Endodermal cell (in vitro differentiated cells): ENCODE measurements at regions not wholly inside any gene's neighbourhood (a gene's known extent, or its start where the extent isn't known, plus 50 kb on each side); places are given as distances from the start of the nearest gene placed in this dataset.

Source experiments
- DNase-seq: peaks from one replicate; pipeline ENCODE4 v3.0.0-alpha.2; 2017
- H3K27ac ChIP-seq: 2 replicates; pipeline ENCODE4 v1.5.1; 2013; ENCODE audit warnings: mild to moderate bottlenecking, low read depth, low read length, moderate library complexity
- H3K27me3 ChIP-seq: 2 replicates; pipeline ENCODE4 v1.6.1; 2013; ENCODE audit warnings: mild to moderate bottlenecking, low read length, moderate library complexity; ENCODE audit not compliant: insufficient read depth, control insufficient read depth, poor library complexity, severe bottlenecking
- H3K36me3 ChIP-seq: 2 replicates; pipeline ENCODE4 v1.7.0; 2013; ENCODE audit warnings: mild to moderate bottlenecking, low read length, moderate library complexity; ENCODE audit not compliant: control insufficient read depth, insufficient read depth
- H3K4me1 ChIP-seq: one replicate; pipeline ENCODE4 v1.7.0; 2013; ENCODE audit warnings: low read length; ENCODE audit not compliant: control insufficient read depth, insufficient read depth
- H3K4me3 ChIP-seq: 2 replicates; pipeline ENCODE4 v1.5.1; 2013; ENCODE audit warnings: mild to moderate bottlenecking, low read length, moderate library complexity
- H3K9ac ChIP-seq: 2 replicates; pipeline ENCODE4 v1.6.1; 2013; ENCODE audit warnings: mild to moderate bottlenecking, low read length, moderate library complexity; ENCODE audit not compliant: poor library complexity, severe bottlenecking; ENCODE audit errors: extremely low read depth
- H3K9me3 ChIP-seq: 2 replicates; pipeline ENCODE4 v1.6.1; 2013; ENCODE audit warnings: mild to moderate bottlenecking, low read length, moderate library complexity; ENCODE audit not compliant: control insufficient read depth
- H3K27ac Mint-ChIP-seq: 2 replicates; pipeline ENCODE4 v1.8.0; 2020; ENCODE audit warnings: mixed read lengths
- H3K27me3 Mint-ChIP-seq: 2 replicates; pipeline ENCODE4 v1.8.0; 2021; ENCODE audit warnings: mild to moderate bottlenecking, mixed read lengths; ENCODE audit not compliant: insufficient read depth
- H3K36me3 Mint-ChIP-seq: 2 replicates; pipeline ENCODE4 v1.8.0; 2020; ENCODE audit warnings: low read depth, mixed read lengths
- H3K4me1 Mint-ChIP-seq: 2 replicates; pipeline ENCODE4 v1.8.0; 2020; ENCODE audit warnings: mixed read lengths
- H3K4me3 Mint-ChIP-seq: 2 replicates; pipeline ENCODE4 v1.8.0; 2020; ENCODE audit warnings: mild to moderate bottlenecking, moderate library complexity, mixed read lengths
- H3K9me3 Mint-ChIP-seq: 2 replicates; pipeline ENCODE4 v1.8.0; 2020; ENCODE audit warnings: mild to moderate bottlenecking, mixed read lengths
- WGBS, 2 experiments: methylation state at CpG; one replicate each; pipeline versions ENCODE4 v1.1.5 to v1.1.7; 2013; ENCODE audit warnings: missing lambda C conversion rate in 2 of 2, mixed read lengths in 1 of 2; ENCODE audit not compliant: insufficient coverage in 1 of 2, insufficient read length in 1 of 2; 5-methylcytosine and 5-hydroxymethylcytosine counted together
- TF ChIP-seq, protein P1 (sequence below): fragments of 200-600 bp; sonication (generic); conservative IDR thresholded peaks from 2 replicates; pipeline ENCODE4 v1.5.0; 2021; ENCODE audit warnings: antibody characterized with exemption, mild to moderate bottlenecking

GRCh38 chr7:113209449-113210203 is 91.3 kb upstream of the SMIM30 start:
- no peak overlapping the region for H3K27ac ChIP-seq
- Mint-ChIP-seq H3K27ac (no peak overlapping the region), H3K4me3 (no peak overlapping the region), H3K36me3 (no peaks in the 10 kb centered on the region), H3K27me3 (peaks cover 14% of the 10 kb centered on the region), H3K9me3 (no peaks in the 10 kb centered on the region), H3K4me1 (peaks cover 4% of the 10 kb centered on the region)
- no peaks in the 10 kb centered on the region for H3K9me3 ChIP-seq
- DNase-seq, result no peak
- H3K4me1 ChIP-seq, result no peaks in the 10 kb centered on the region
- no peak overlapping the region for H3K9ac ChIP-seq
- TF ChIP-seq, protein P1, sequence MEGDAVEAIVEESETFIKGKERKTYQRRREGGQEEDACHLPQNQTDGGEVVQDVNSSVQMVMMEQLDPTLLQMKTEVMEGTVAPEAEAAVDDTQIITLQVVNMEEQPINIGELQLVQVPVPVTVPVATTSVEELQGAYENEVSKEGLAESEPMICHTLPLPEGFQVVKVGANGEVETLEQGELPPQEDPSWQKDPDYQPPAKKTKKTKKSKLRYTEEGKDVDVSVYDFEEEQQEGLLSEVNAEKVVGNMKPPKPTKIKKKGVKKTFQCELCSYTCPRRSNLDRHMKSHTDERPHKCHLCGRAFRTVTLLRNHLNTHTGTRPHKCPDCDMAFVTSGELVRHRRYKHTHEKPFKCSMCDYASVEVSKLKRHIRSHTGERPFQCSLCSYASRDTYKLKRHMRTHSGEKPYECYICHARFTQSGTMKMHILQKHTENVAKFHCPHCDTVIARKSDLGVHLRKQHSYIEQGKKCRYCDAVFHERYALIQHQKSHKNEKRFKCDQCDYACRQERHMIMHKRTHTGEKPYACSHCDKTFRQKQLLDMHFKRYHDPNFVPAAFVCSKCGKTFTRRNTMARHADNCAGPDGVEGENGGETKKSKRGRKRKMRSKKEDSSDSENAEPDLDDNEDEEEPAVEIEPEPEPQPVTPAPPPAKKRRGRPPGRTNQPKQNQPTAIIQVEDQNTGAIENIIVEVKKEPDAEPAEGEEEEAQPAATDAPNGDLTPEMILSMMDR, result no peak
- H3K27me3 ChIP-seq, result peaks cover 12% of the 10 kb centered on the region
- no peaks in the 10 kb centered on the region for H3K36me3 ChIP-seq
- no peak overlapping the region for H3K4me3 ChIP-seq
- WGBS, 2 experiments, result 90 to 100% methylated on average over 1 of the region's 1 CpG

- WGBS, 2 experiments, result 87% methylated on average over 2 of the region's 2 CpGs; no CpG with 5 or more reads in 1 of the 2 experiments
- Histone ChIP-seq H3K27ac (no peak overlapping the region), H3K36me3 (no peaks in the 10 kb centered on the region), H3K27me3 (peaks cover 28% of the 10 kb centered on the region), H3K4me1 (no peaks in the 10 kb centered on the region), H3K4me3 (no peak overlapping the region), H3K9ac (no peak overlapping the region), H3K9me3 (no peaks in the 10 kb centered on the region)
- TF ChIP-seq, protein P1, result no peak
- H3K9me3 Mint-ChIP-seq, result no peaks in the 10 kb centered on the region
- H3K4me3 Mint-ChIP-seq, result no peak overlapping the region
- peaks cover 31% of the 10 kb centered on the region for H3K27me3 Mint-ChIP-seq
- H3K4me1 Mint-ChIP-seq, result no peaks in the 10 kb centered on the region
- no peak overlapping the region for H3K27ac Mint-ChIP-seq
- H3K36me3 Mint-ChIP-seq, result no peaks in the 10 kb centered on the region
- no peak for DNase-seq
These were observed 89.6 kb upstream of the SMIM30 start for GRCh38 chr7:113207931-113208330.

DNA sequence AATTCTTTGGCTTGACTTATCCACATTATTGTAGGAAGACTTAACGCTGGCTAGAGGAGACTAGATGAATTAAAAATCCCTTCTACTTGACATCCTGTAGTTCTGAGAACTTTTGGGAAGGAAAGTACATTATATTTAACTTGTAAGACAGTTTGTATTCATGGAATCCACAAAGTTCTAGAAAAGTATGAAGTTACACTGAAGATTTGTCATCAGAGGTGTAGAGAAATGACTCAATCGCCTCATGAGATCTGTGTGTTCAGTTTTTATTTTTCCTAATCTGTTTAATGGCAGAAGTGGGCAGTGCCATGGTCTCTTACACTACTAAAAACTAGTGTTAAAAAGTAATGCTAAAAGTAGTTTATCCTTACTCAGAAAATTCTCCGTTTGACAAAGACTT is 89.1 kb upstream of the SMIM30 start:
- TF ChIP-seq, protein P1, result no peak
- Histone ChIP-seq H3K9me3 (no peaks in the 10 kb centered on the region), H3K4me3 (no peak overlapping the region), H3K27ac (no peak overlapping the region), H3K27me3 (peaks cover 33% of the 10 kb centered on the region), H3K4me1 (no peaks in the 10 kb centered on the region), H3K36me3 (no peaks in the 10 kb centered on the region), H3K9ac (no peak overlapping the region)
- no peak overlapping the region for H3K27ac Mint-ChIP-seq
- H3K27me3 Mint-ChIP-seq, result peaks cover 36% of the 10 kb centered on the region
- no peak for DNase-seq
- no peaks in the 10 kb centered on the region for H3K36me3 Mint-ChIP-seq
- no peaks in the 10 kb centered on the region for H3K9me3 Mint-ChIP-seq
- no peak overlapping the region for H3K4me3 Mint-ChIP-seq
- WGBS, 2 experiments, result 94 to 100% methylated on average over 1 to 3 of the region's 3 CpGs
- H3K4me1 Mint-ChIP-seq, result no peaks in the 10 kb centered on the region
